PC-9 (cell line): ENCODE measurements at regions not wholly inside any gene's neighbourhood (a gene's known extent, or its start where the extent isn't known, plus 50 kb on each side); places are given as distances from the start of the nearest gene placed in this dataset.

ENCODE experiments used
- BruUV-seq: library from RNA; stranded (reverse); fragments of 400-500 nt; replicated peaks from 2 replicates; lab custom pipeline; 2021; lab: Mats Ljungman, UMichigan
- CTCF ChIA-PET: fragments of 300-600 bp; sonication (Branson Sonifier 250); formaldehyde crosslinking; loops from one replicate; lab custom pipeline; 2022; ENCODE audit warnings: antibody characterized with exemption; lab: Charles Lee
- POLR2A ChIA-PET: fragments of 300-600 bp; sonication (Branson Sonifier 250); formaldehyde crosslinking; loops from one replicate; lab custom pipeline; 2022; ENCODE audit warnings: antibody characterized with exemption; ENCODE audit not compliant: unreplicated experiment; lab: Charles Lee
- DNase-seq, 2 experiments: peaks; one replicate each; pipeline versions ENCODE4 v3.0.0 to v3.0.0-alpha.2; 2015 to 2022; ENCODE audit warnings: mixed read lengths in 1 of 2
- H2AFZ ChIP-seq: fragments of 200-600 bp; sonication (generic); 2 replicates; pipeline ENCODE4 v1.8.1; 2017; ENCODE audit warnings: antibody characterized with exemption
- H3F3A ChIP-seq: fragments of 200-600 bp; sonication (generic); 2 replicates; pipeline ENCODE4 v1.8.1; 2017; ENCODE audit warnings: antibody characterized with exemption, mild to moderate bottlenecking, low read depth; ENCODE audit not compliant: insufficient read depth
- H3K27ac ChIP-seq: fragments of 200-600 bp; sonication (generic); 2 replicates; pipeline ENCODE4 v1.6.1; 2016; ENCODE audit warnings: mixed run types
- H3K27me3 ChIP-seq: fragments of 200-600 bp; sonication (generic); 2 replicates; pipeline ENCODE4 v1.6.1; 2016; ENCODE audit warnings: low read depth, mixed run types; ENCODE audit not compliant: insufficient read depth
- H3K36me3 ChIP-seq: fragments of 200-600 bp; sonication (generic); 2 replicates; pipeline ENCODE4 v1.6.1; 2016; ENCODE audit warnings: low read depth, mixed run types
- H3K4me1 ChIP-seq: fragments of 200-600 bp; sonication (generic); replicated peaks from 2 replicates; pipeline ENCODE4 v1.6.1; 2016; ENCODE audit warnings: mixed run types; ENCODE audit not compliant: insufficient read depth
- H3K4me2 ChIP-seq: fragments of 200-600 bp; sonication (generic); 2 replicates; pipeline ENCODE4 v1.6.1; 2017; ENCODE audit warnings: mixed run types
- H3K4me3 ChIP-seq: fragments of 200-600 bp; sonication (generic); 2 replicates; pipeline ENCODE4 v1.6.1; 2016; ENCODE audit warnings: mixed run types
- H3K79me2 ChIP-seq: fragments of 200-600 bp; sonication (generic); 2 replicates; pipeline ENCODE4 v1.6.1; 2017; ENCODE audit warnings: low read depth, mixed run types
- H3K9me2 ChIP-seq: fragments of 200-600 bp; sonication (generic); 2 replicates; pipeline ENCODE4 v1.8.1; 2017; ENCODE audit warnings: mild to moderate bottlenecking; ENCODE audit not compliant: insufficient read depth
- H3K9me3 ChIP-seq: fragments of 200-600 bp; sonication (generic); 2 replicates; pipeline ENCODE4 v1.8.1; 2016; ENCODE audit warnings: low read depth; ENCODE audit not compliant: insufficient read depth
- H4K20me1 ChIP-seq: fragments of 200-600 bp; sonication (generic); 2 replicates; pipeline ENCODE4 v1.8.1; 2017; ENCODE audit not compliant: insufficient read depth
- CTCF ChIP-seq: fragments of 200-600 bp; sonication (generic); conservative IDR thresholded peaks from 2 replicates; pipeline ENCODE4 v1.6.1; 2017; ENCODE audit warnings: mixed run types, antibody characterized with exemption, mild to moderate bottlenecking, moderate library complexity
- EZH2 ChIP-seq: fragments of 200-600 bp; sonication (generic); IDR thresholded peaks from 2 replicates; pipeline ENCODE4 v1.8.0; 2017; ENCODE audit warnings: antibody characterized with exemption, low read depth
- intact Hi-C: fragments of 100-400 bp; cut with micrococcal nuclease; formaldehyde crosslinking; loops from one replicate; pipeline ENCODE4 v1.10.0; 2022; ENCODE audit not compliant: unreplicated experiment

- H3K36me3 ChIP-seq = no peaks in the 10 kb centered on the region
- no peaks in the 10 kb centered on the region for H3F3A ChIP-seq
- peaks cover 5% of the 10 kb centered on the region for H3K4me1 ChIP-seq
- no peaks in the 10 kb centered on the region for H3K79me2 ChIP-seq
- no peaks in the 10 kb centered on the region for H4K20me1 ChIP-seq
- intact Hi-C loops = no loop called here
- H3K4me2 ChIP-seq = no peak overlapping the region
- H3K9me3 ChIP-seq = peaks cover 4% of the 10 kb centered on the region; the same call in 1 of the 2 replicates
- H3K9me2 ChIP-seq = no peaks in the 10 kb centered on the region
- DNase-seq = no peak
- TF ChIP-seq EZH2 (no peak), CTCF (no peak)
- ChIA-PET CTCF (no interaction called here), POLR2A (interaction anchor here (0.6 to 0.7 kb wide), 3 partner anchors 10 to 1216 kb away, joined by 3 to 8 read pairs (median 8); no protein-coding TSS in a partner anchor)
- no peak overlapping the region for H3K27ac ChIP-seq
- H2AFZ ChIP-seq = no peak overlapping the region
- no TSS peak for BruUV-seq
- H3K4me3 ChIP-seq = no peak overlapping the region
- H3K27me3 ChIP-seq = no peaks in the 10 kb centered on the region
Measured at GRCh38 chr7:110322796-110323195, 768.1 kb upstream of the LRRN3 start.

- no peak overlapping the region for H3K4me2 ChIP-seq
- intact Hi-C loops = no loop called here
- CTCF ChIA-PET = no interaction called here
- no peak for TF ChIP-seq CTCF
- no peak for TF ChIP-seq EZH2
- H3K4me1 ChIP-seq = no peaks in the 10 kb centered on the region
- H3F3A ChIP-seq = no peaks in the 10 kb centered on the region
- no peak for DNase-seq
- POLR2A ChIA-PET = no interaction called here
- no peak overlapping the region for H3K4me3 ChIP-seq
- H3K79me2 ChIP-seq = no peaks in the 10 kb centered on the region
- no peaks in the 10 kb centered on the region for H3K27me3 ChIP-seq
- no peak overlapping the region for H2AFZ ChIP-seq
- H3K9me2 ChIP-seq = no peaks in the 10 kb centered on the region
- no peaks in the 10 kb centered on the region; the same call in 1 of the 2 replicates for H3K9me3 ChIP-seq
- no peaks in the 10 kb centered on the region for H4K20me1 ChIP-seq
- no peaks in the 10 kb centered on the region for H3K36me3 ChIP-seq
- H3K27ac ChIP-seq = no peak overlapping the region
- BruUV-seq = no TSS peak
Measured at GRCh38 chr7:110326966-110327365, 764.0 kb upstream of the LRRN3 start.

DNA sequence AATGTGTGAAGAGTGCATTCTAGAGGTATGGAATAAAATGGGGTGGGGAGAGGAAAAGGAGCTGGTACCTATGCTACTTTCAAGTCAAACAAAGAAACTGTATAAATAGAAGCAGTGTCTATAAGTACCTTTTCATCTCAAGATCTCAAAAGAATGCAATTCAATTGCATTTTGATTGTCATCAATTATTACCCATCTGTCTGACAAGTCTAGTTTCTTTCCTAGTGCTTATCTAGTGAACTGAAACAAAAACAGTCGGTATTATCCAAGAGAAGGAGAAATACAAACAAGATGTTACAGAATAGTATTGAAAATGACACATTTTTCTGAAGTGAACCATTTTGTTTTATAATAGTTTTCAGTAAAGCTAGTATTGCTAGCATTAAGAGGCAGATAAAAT, 754.5 kb upstream of the LRRN3 start:
- Histone ChIP-seq H3F3A (no peaks in the 10 kb centered on the region), H3K27ac (no peak overlapping the region), H3K4me1 (no peaks in the 10 kb centered on the region), H3K9me2 (no peaks in the 10 kb centered on the region), H3K4me3 (no peak overlapping the region), H3K79me2 (no peaks in the 10 kb centered on the region), H3K36me3 (no peaks in the 10 kb centered on the region), H4K20me1 (no peaks in the 10 kb centered on the region), H2AFZ (no peak overlapping the region), H3K9me3 (no peaks in the 10 kb centered on the region), H3K27me3 (no peaks in the 10 kb centered on the region), H3K4me2 (no peak overlapping the region)
- intact Hi-C loops = no loop called here
- TF ChIP-seq EZH2 (no peak), CTCF (no peak)
- CTCF ChIA-PET = no interaction called here
- POLR2A ChIA-PET = no interaction called here
- no peak for DNase-seq
- BruUV-seq = no TSS peak
